ENCODE measurements at regions not wholly inside any gene's neighbourhood (a gene's known extent, or its start where the extent isn't known, plus 50 kb on each side); places are given as distances from the start of the nearest gene placed in this dataset.

DNA sequence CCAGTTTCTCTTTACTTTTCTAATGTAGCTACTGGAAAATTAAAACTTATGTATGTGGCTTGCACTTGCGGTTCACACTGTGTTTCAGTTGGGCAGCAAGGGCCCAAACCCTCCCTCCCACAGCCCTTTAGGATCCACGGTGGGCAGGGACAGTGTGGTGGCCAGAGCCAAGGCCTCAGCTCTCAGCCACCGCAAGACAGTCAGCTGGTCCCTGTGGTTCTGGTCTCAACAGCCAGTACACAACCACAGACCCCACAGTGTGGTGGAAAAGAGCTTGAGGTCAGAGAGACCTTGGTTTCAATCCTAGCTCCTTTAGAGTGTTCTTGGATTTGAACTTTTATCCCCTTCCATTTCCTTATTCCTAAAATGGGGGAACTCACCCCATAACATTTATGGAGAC, 153.0 kb upstream of the SMIM23 start:
- DNase-seq: no peak

DNA sequence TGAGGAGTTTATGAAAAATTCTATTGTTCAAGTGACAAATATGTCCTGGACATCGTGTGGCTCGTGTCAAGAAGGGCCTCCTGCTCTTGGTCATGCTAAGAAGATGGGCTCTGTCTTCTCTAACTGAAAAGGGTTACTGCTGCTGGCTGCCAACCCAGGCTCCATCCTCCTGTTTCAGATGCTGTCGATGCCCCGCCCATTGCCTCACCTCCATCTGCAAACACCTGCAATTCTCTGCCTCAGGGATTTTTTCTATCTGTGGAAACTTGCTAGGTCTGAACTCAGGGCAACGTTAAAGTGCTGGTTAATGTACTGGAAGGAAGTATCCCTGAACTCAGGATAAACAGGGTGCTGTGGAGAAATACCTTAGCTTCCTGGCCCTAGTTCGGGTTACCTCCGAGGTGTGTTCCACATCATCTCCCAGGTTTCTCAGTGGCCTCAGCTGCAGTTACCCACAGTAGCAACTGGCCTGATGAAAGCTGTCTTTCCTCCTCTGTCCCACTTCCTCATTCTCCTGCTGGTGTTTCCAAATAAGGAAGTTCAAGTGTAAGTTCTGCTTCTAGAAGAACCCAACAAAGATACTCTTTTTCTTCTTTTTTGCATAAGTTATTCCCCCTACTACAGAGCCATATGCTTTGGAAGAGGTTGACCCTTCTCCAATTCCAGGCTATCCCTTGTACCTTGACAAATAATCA, 151.7 kb upstream of the SMIM23 start:
- DNase-seq: no peak

GRCh38 chr5:171634511-171634910, 151.1 kb upstream of the SMIM23 start:
- no peak for DNase-seq

GRCh38 chr5:171635028-171635427, 150.6 kb upstream of the SMIM23 start:
- DNase-seq: no peak

GRCh38 chr5:171635561-171636245, 149.9 kb upstream of the SMIM23 start:
- DNase-seq: no peak

DNA sequence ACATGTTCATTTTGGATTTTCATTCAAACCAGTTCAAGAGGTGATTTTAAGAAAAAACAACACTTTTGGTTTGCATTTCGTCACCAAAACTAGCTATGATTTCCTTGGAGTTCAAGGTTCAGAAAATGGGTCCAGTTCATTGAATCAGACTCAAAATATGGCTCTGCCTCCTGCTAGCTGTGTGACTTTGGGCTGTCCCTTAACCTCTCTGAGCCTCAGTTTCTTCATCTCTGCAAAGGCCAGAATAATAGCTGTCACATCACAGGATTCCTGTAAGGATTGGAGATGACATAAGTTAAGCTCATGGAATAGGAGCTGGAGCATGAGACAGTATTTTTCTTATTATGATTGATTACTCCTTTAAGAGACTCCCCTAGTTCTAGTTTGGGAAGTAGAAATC, 147.8 kb upstream of the SMIM23 start:
- no peak for DNase-seq

GRCh38 chr5:171639205-171639621, 146.4 kb upstream of the SMIM23 start:
- no peak for DNase-seq

- no peak for DNase-seq
Measured at GRCh38 chr5:171639966-171640365, 145.7 kb upstream of the SMIM23 start.

- DNase-seq: no peak
Measured at GRCh38 chr5:171640480-171640879, 145.1 kb upstream of the SMIM23 start.

DNA sequence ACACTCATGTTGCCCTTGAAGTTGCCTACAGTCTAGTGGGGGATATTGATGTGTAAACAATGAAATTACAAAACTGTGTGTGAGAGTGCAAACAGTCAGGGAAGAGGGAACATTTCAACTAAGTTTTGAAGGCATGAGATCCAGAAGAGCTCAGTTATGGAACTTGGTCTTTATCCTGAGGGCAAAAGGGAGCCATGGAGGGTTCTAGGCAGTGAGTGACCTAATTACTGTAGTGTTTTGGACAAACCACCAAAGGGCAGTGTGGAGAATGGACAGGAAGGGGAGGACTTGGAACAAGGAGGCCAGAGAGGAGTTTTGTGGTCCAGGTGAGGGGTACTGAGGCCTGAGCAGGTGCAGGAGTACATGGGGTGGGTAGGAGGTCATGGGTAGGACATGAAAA, 143.7 kb upstream of the SMIM23 start:
- DNase-seq: no peak

DNA sequence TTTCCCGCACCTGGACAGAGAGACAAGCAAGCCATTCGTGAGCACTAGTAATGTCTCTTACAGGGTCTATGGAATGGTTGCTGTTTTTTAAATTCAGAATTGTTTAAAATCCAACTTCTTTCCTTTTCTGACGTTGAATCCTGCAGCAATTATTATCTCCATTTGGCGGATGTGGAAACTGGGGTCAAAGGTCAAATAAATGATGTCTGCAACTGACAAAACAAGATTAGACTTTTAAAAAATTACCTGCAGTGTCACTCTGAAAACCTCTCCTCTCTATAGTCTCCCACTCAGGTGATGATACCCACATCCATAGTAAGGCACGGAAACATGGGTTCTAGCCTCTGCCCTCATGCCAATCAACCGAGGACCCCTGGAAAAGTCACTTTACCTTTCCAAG, 142.7 kb upstream of the SMIM23 start:
- DNase-seq: no peak

DNA sequence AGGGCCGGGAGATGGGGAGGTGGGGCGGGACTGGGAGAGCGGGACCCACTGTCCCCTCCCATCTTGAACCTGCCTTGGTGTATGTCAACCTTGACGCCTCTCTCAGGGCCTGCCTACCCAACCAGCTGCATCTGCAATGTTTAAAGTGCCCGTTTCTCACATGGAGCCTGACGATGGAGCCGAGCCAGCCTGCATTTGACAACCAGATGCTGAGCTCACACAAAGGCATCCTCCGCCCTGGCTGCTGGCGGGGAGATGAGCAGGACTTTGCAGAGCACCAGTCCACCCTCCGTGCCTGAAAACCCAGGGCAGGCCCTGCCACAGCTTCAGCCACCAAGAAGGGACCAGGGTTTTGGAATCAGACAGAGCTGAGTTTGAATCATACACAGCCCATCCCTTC, 141.1 kb upstream of the SMIM23 start:
- DNase-seq: no peak

DNA sequence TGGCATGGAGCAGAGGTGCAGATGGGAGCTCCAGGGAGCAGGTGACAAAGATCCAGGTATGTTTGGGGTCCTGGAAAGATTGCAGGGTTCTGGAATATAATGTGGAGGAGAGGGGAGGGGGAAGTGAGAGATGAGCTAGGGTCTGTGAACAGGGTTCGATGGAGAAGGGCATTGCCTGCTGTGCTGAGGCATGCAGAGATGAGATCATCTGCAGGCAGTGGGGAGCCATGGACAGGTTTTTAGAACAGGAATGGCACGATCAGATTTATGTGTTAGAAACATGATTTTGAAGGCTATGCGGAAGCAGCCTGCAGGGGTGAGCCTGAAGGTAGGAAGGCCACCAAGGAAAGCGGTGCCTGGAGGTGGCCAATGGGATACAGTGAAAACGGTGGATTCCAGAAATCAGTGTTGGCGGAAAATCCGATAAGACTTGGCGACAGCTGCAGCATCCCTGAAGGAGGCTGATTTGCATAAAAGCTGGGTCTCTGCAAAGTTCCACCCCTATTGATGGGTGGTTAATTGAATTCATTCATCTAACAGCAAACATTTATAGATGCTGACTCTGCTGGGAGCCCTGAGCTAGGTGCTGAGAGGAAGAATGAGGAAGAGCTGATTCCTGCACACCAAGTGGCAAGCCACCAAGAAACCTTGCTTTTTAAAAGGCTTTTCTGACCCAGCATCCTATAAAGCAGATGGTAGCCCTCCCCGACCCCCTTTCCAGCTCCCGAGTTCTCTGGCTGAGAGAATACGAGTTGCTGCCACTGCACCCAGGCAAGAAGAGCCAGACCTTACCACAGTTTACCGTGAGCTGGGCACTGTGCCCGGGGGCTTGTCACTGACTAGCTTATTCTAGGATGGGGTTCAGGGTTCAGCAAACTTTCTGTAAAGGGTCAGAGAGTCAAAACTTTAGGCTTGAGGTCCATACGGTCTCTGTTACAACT, 139.2 kb upstream of the SMIM23 start:
- DNase-seq: no peak

- DNase-seq: no peak
Measured at GRCh38 chr5:171647043-171647903, 138.3 kb upstream of the SMIM23 start.

DNA sequence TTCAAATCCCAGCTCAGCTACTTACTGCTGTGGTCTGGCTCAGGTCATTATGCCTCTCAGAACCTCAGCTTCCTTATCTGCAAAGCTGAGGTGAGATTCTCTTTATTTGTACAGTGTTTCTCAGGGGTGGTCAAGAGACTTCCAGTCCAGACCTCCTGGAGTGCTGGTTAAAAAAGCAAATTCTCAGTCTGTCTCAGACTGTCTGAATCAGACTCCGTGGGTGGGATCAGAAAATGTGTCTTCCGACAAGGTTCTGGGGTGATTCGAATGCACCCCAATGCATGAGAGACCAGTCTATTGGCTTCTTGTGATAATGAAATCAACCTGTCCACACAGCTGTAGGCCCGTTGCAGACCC, 137.7 kb upstream of the SMIM23 start:
- no peak for DNase-seq

GRCh38 chr5:171648279-171649074, 137.1 kb upstream of the SMIM23 start:
- no peak for DNase-seq

DNA sequence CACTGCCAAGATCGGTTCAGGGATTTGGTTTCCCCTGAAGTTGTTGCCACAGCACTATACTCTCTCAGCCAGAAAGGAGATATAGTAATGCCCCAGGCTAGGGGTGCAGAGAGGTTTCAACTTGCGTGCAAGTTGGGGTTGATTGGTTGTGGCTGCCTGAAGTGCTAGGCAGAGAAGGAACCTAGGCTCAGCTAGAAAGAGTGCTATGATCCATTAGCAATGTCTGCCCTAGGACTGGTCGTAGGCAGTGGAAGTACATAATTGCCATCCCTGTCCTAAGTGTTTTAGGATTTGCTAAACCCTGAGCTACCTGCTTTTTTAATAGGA, 136.6 kb upstream of the SMIM23 start:
- DNase-seq: no peak

- DNase-seq: no peak
Measured at GRCh38 chr5:171650597-171650996, 135.0 kb upstream of the SMIM23 start.

DNA sequence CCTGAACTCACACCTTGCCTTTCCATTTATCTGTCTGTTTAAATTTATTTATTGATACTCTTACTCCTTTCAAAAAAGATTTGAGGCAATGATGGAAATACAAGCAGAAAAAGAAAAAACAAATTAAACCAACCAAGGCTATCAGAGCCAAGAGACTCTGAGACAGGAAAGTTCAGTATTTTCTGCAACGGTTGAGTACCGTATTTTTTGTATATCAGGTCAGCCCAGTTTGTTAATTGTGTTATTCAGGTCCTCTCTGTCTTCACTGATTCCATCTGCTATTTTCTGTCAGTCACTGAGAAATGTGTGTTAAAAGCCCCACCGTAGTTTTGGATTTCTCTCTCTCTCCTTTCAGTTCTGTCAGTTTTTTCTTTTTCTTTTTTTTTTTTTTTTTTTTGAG, 134.5 kb upstream of the SMIM23 start:
- DNase-seq: no peak

GRCh38 chr5:171654881-171655280, 130.7 kb upstream of the SMIM23 start:
- no peak for DNase-seq

- DNase-seq: no peak
Measured at GRCh38 chr5:171657473-171657872, 128.1 kb upstream of the SMIM23 start.

DNA sequence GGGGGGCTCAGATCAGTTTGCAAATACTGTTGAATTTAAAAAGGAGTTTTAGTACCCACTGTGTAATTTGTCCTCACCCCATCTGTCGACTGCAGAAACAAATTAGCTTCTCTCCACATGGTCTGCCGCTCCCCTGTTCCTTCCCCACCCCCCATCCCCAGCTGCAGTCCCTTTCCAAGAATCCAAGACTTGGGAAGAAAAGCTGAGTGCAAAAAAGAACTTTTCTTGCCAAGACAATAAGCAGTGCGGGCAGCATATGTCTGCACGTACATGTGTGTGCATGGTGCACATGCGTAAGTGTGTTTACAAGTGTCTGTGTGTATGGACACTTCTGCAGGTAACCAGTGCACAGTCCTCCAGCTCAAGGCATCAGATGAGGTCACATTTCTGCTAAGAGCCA, 125.7 kb upstream of the SMIM23 start:
- no peak for DNase-seq
